Activated gamma-delta T cell treated with anti-CD3 and anti-CD28 coated beads, Interleukin-2, amount 50 U/mL, for 16 hours (primary cell): ENCODE measurements at regions not wholly inside any gene's neighbourhood (a gene's known extent, or its start where the extent isn't known, plus 50 kb on each side); places are given as distances from the start of the nearest gene placed in this dataset.
"Not testable (repeated sequence)": the region's sequence is repeated elsewhere in the genome, so short reads cannot be mapped to it uniquely, and the experiment has no call there.

Experiments used
- DNase-seq: peaks from one replicate; pipeline ENCODE4 v3.0.0-alpha.2; 2020; ENCODE audit warnings: low read depth

DNA sequence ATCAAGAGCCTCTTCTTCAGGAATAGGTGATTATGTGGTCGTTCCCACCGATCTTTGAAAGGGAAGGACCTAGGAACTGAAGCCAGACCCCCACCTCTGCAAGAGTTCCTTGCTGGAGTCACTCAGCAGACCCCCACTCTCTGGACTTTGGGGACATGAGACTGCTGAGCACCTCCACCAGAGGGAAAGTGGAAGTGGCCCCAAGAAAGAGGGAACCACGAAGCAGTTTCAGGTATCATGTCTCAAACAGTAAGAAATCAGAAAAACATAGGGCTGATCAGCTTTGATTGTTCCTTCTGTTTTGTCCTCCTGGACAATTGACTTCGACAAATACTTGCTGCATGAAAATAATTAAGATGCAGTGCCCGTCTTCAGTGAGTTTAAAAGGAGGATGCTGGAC lies 84.2 kb upstream of the ADORA2B start:
- DNase-seq: not testable (repeated sequence)

DNA sequence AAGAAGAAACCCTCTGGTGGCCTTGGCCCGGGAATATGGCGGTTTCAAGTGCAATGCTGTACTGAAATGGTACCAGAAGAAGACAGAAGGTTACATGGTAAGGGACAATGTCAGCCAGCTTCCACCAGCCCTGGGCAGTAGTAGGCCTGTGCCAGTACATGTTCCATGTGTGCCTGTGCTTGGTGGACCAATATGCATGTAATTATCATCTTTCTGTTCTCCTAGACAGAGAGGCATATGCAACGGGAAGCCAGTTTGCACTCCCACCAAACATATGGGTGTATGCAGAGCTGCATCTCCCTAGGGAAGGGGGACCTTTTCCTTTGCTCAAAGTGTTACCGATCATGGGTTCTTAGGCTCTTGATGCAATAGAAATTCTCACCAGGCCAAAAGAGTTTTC lies 80.9 kb upstream of the ADORA2B start:
- DNase-seq: not testable (repeated sequence)

DNA sequence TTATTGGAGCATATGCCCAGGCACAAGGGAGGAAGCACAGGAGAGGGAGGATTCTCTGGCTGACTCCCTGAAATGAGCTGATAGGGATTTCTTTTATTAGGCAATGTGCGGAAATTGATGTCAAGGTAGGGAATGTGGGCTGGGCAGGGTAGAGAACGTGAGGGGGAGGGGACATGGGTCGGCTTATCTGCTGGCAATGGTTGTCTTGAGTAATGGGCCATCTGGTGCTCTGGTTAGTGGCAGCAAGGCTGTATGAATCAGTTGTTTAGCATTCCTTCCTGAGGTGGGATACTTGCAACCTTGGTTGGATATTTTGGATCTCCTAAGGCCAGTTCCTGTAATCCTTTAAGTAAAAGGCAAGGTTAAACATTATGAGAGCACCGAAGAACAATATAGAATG lies 80.5 kb upstream of the ADORA2B start:
- not testable (repeated sequence) for DNase-seq

DNA sequence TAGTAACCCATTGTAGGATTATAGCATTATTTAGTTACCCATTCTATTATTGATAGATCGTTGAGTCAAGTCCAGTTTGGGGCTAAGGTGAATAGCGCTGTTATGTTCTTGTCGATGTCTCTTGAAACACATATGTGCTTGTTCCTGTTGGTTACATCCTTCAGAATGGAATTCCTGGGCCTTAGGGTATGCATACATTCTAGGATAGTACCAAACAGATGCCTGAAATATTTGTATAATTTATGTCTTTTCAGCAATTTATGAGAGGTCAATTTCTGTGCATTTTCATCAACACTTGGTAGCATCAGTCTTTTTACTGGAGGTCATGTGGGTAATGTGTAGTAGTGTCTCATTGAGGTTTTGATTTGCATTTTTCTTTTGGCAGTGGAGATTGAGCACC lies 78.9 kb upstream of the ADORA2B start:
- not testable (repeated sequence) for DNase-seq

DNA sequence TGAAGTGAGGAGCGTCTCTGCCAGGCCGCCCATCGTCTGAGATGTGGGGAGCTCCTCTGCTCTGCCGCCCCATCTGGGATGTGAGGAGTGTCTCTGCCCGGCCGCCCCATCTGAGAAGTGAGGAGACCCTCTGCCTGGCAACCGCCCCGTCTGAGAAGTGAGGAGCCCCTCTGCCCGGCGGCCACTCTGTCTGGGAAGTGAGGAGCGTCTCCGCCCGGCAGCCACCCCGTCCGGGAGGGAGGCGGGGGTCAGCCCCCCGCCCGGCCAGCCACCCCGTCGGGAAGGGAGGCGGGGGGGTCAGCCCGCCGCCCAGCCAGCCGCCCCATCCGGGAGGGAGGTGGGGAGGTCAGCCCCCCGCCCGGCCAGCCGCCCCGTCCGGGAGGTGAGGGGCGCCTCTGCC lies 77.6 kb upstream of the ADORA2B start:
- not testable (repeated sequence) for DNase-seq

DNA sequence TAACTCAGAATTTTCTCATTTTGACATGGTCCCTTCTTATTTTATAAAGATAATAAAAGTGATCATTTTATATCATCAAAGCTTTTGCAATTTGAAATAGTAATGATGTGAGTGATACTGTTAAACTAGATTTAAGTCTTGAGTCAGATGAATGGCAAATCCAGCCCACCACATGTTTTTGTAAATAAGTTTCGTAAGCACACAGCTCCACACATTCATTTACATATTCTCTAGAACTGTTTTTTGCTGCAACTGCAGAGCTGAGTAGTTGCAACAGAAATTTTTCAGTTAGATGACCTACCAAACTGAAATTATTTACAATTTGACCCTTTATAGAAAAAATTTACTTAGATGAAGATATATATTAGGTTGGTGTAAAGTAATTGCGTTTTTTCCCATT lies 75.1 kb upstream of the ADORA2B start:
- DNase-seq: not testable (repeated sequence)

DNA sequence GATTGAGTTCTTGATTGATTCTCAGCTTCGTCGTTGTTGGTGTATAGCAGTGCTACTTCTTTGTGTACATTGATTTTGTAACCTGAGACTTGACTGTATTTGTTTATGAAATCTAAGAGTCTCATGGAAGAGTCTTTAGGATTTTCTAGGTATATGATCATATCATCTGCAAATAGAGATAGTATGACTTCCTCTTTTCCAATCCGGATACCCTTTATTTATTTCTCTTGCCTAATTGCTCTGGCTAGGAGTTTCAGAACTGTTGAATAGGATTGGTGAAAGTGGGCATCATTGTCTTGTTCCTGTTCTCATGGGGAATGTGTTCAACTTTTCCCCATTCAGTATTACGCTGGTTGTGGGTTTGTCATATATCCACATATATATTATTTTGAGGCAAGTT lies 72.3 kb upstream of the ADORA2B start:
- not testable (repeated sequence) for DNase-seq

DNA sequence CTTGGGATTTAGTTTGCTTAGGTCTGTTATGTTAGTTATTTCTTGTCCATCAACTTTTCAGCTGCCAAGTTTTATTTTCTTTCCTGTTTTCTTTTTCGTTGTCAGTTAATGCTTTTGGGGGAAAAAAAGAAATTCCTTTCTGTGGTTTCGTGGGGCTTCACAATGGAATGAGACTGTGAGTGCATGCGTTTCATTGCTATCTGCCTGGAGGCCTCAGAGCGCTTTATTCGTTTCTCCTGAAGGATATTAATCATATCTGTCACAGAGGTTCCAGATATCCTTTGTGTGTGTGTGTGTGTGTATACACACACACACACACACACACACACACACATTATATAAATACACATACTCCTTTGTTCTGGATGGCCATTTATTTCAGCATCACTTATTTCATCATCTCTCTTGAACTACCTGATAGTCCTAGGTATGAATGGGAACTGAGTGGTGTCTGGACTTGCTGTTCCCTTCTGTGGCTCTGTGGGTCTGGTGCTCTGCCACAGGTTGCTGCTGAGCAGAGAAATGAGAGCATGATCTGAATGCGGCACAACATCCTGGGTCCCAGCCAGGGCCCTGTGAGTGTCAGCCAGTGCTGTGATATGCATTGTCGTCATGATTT lies 66.9 kb upstream of the ADORA2B start:
- DNase-seq: not testable (repeated sequence)

DNA sequence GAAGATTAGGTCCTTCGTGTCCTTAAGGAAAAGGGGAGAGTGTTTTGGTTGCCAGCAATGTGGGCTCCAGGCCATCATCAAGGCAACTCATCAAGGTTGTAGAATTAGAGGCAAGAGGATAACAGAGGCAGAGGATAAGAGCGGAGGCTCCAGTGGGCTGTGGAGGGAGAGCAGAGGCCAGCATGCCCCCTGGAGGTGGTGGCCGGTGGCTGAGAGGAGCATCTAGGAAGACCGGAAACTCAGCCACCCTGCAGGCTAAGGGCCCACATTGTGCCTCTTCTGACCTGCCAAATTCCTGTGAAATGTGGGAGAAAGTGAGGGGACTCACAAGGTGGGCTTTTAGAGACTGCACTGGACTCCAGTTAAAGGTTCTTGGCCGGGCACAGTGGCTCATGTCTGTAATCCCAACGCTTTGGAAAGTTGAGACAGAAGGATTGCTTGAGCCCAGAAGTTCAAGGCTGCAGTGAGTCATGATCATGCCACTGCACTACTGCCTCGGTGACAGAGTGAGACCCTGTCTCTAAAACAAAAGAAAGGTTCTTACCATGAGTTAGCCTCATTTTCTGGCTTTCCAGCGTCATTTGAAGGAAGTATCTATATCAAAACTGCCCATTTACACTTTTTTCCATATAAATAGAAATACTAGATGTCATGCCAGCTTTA lies 62.7 kb upstream of the ADORA2B start:
- DNase-seq: no peak

DNA sequence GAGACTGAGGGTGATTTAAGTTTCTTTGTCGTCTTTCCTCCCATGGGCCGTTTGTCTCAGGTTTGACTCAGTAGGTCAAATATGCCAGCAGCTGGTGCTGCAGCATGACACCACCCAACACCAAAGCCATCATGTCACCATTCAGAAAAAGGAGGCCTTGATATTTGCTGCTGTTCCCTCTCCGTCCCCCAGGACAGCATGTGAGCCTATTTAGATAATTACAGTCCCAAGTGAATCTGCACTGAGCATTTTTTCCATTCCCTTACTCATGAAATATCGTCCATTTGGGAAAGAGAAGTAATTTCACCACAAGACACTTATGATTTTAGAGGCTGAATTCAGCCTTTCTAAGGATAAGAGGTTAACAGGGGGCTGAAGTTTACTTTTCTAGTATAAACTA lies 62.2 kb upstream of the ADORA2B start:
- DNase-seq: no peak

DNA sequence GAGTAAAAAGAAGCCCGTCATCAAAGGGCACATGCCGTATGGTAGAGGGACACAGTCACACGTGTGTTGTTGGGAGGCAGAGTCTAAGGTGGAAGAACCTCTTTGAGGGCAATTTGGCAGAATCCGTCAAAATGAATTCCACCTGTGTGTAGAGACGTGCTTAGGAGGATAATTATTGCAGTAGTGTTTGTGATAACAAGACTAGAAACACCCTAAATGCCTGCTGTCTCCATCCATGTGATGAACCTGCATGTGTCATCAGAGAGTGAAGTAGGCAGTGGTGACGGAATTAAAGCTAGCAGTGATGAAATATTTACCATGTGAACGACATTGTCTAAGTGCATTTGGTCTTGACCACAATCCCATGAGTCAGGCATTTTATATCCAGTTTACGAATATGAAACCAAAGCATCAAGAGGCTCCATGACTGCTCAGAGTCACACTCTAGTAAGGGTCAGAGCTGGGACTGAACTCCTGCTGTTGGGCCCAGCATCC lies 61.3 kb upstream of the ADORA2B start:
- DNase-seq: no peak

DNA sequence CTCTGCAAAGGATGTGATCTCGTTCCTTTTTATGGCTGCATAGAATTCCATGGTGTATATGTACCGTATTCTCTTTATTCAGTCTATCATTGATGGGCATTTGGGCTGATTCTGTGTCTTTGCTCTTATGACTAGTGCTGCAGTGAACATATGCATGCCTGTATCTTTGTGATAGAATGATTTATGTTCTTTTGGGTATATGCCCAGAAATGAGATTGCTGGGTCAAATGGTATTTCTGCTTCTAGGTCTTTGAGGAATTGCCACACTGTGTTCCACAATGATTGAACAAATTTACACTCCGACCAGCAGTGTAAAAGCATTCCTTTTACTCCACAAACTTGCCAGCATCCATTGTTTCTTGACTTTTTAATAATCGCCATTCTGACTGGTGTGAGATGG lies 60.2 kb upstream of the ADORA2B start:
- no peak for DNase-seq

DNA sequence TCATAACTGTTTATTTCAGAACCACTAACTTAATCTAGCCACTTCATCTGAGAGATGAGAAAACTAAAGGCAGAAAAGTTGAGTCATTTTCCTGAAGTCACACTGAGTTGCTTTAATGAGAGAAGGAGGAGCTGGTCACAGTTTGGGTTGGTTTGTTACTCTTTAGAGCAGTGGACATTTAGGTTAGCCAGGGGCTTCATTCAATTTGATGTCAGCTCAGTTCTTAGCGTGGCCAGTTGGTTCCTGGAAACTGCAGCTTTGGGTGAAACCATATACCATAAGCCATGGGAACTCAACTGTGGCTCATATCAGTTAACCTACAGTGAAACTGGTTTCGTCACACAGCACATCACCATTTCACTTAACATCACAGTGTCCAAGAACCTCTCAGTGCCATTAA lies 59.2 kb upstream of the ADORA2B start:
- DNase-seq: no peak

DNA sequence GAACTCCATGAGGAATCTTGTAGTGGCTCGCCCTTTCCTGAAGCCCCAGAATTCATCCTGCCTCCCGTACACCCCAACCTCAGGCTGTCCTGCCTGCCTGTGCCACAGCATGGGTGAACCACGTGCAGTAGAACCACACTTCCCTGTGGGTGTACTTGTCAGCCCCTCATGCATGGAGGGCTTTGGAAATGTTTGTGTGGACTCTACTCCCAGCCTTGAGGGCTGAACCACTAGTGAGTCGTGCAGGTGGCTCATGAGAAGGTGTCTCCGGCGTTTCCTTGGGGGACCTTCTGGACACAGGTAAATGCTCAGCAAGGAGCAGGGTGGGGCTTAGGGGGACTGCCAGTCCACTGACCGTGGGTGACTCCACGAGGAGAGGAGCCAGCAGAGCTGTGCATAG lies 58.7 kb upstream of the ADORA2B start:
- no peak for DNase-seq

DNA sequence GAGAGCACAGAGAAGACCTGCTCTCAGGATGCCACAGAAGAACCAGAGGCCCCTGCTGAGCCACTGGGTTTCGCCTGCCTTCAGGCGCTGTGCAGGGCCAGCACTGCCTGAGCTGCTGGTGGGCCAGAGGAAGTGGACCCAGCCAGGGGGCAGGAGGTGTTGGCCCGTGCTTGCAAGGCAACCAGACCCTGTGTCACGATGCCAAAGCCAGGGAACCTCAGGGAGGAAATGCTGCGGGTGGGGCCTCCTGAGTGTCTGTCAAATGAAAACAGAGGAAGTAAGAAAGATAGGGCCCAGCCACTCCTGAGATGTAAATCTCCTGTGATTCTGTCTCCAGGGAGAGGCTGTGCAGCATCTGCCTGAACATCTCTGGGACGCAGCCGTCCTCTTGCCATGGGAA lies 58.1 kb upstream of the ADORA2B start:
- DNase-seq: no peak

DNA sequence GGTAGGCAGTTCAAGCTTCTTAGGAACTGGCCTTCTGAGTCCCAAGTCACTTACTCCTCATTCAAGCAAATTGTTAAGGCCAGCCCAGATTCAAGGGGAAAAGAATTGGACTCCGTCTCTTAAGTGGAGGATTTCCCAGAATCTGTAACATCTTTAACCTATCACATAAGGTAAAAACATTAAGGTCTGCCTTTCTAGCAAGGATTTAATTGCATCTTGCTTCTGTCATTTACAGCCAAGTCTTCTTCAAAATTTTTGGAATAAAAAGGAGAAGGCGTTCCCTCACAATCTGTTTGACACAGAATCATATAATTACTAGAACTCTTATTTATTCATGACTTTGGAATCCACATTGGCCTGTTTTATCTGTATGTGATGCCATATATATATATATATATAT lies 56.5 kb upstream of the ADORA2B start:
- no peak for DNase-seq

DNA sequence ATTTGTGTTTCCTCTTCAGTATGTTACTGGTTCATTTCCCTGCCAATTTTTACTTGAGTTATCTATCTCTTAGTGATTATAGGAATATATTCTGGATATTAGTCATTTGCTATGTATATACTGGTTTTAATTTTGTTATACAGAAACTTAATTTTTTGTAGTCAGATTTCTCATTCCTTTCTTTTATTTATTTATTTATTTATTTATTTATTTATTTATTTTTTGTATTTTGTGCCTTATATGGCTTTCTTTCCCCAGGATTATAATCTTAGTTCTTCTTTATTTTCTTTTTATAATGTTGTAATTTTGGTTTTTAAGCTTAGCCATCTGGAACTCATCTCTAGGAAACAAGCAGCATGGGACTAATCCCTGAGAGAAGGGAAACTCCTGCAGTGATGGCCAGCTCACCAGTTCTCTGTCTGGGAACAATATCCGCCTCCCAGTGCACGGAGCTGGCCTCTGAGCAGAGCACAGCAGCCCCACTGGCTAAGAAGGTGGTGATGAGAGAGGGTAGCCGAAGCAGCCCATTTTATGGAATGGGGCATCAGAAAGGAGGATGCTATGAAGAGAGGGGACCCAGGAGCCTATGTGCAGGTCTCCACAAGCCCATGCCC lies 54.5 kb upstream of the ADORA2B start:
- no peak for DNase-seq

DNA sequence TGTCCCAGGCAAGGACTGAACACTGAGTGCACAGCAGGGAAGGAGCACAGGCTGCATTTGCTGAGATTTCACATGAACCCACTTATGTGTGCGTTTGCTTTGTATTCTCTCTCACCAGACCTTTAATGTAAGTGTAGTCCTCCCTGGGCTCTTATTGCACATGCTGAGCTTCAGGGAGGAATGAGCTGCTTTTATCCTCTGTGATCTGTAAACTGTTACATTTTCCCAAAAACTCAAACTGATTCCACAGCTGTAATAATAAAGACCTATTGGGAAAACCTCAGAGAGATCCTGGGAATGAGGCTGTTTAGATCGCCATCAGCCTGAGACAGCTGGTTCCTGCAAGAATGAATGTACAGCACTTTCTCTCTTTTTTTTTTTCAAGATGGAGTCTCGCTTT lies 53.6 kb upstream of the ADORA2B start:
- DNase-seq: no peak

DNA sequence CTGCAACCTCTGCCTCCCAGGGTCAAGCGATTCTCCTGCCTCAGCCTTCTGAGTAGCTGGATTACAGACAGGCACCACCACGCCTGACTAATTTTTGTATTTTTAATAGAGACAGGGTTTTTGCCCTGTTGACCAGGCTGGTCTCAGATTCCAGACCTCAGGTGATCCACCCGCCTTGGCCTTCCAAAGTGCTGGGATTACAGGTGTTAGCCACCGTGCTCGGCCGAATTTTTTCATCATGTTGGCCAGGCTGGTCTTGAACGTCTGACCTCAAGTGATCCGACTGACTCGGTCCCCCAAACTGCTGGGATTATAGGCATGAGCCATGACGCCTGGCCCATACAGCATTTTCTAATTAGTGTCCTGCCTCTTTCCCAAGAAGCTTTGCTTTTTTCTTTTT lies 52.7 kb upstream of the ADORA2B start:
- no peak for DNase-seq

DNA sequence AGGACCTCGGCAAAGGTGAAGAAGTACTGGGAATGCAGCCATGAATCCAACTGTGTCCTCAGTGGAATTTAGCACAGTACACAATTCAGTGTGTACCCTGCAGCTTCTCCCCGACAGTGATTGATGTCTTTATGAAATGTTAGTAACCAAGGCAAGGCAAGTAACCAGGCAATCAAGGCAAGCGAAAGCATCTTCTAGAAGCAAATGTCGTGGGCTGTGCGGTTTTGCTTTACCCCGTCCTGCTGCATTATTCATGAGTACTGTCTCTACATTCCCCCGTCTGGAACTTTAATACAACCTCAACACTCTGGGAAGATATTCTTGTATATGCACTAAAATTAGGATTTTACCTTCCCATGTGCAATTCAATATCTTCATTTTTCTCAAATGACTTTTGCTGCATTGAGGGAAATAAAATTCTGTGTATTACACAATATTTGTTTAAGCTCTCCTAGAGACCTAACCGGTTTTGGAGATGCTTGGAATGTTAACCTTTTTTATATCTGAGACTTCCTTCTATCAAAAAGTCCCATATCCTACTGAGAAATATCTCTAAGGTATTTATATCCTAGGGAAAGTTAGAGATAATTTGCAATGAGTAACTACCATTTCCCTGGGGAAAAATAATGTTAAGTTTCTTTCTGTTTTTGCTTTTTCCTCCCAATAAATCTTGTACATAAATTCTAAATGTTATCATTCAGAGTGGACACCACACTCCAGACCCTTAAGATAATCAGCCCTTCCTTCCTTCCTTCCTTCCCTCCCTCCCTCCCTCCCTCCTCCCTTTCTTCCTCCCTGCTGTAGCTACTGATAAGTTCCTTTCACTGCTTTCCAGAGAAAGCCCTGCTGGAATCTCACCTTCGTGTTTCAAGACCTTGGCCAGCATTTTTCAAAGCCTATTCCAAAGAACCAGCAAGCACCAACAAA lies 51.9 kb upstream of the ADORA2B start:
- DNase-seq: no peak

DNA sequence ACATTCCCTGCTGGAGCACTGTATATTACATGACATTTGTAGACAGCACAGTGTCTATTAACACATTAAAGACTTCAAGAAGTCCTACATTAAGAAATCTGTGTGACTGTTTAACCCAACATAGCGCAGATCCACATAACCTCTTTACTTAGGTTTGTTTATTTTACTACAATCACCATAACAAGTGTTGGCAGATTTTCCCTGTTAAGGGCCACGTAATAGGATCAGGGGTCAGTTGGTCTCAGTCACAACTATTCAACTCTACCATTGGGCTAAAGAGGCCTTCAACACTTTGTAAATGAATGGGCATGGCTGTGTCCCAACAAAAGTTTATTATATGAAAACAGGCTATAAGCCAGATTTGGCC lies 51.3 kb upstream of the ADORA2B start:
- DNase-seq: no peak

DNA sequence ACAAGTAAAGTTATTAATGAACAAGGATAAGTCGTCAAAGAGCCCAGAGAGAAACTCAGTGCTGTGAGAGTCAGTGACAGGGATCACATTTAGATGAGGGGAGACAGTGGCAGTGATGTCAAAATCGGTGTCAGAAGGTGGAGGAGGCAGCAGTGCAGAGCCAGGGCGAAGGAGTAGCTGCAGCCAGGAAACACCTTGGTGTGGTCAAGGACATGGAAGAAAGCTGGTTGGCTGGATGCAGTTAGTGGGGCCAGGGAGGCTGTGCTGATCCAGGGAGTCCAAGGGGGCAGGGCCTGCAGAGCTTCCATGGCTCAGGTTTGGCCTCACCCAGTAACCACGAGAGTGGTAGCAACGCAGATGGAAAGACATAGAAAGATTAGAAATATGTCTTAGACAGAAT lies 50.7 kb upstream of the ADORA2B start:
- DNase-seq: no peak
